Body of pancreas (tissue), 4 donors: ENCODE measurements at regions not wholly inside any gene's neighbourhood (a gene's known extent, or its start where the extent isn't known, plus 50 kb on each side); places are given as distances from the start of the nearest gene placed in this dataset.

Experiments
- POLR2A ChIP-seq, 3 donors: fragments of 450-650 bp; IDR thresholded peaks; one replicate each; pipeline ENCODE4 v1.6.1; 2016; ENCODE audit warnings: antibody characterized with exemption in 3 of 3, mild to moderate bottlenecking in 2 of 3
- TF ChIP-seq, protein P1 (sequence below), 7 experiments: fragments of 450-650 bp in 4 of 7; fragments of 200-600 bp in 3 of 7; sonication (generic) in 3 of 7; IDR thresholded peaks; one replicate each; pipeline ENCODE4 v1.5.1; 2016 to 2019; ENCODE audit warnings: antibody characterized with exemption in 7 of 7

DNA sequence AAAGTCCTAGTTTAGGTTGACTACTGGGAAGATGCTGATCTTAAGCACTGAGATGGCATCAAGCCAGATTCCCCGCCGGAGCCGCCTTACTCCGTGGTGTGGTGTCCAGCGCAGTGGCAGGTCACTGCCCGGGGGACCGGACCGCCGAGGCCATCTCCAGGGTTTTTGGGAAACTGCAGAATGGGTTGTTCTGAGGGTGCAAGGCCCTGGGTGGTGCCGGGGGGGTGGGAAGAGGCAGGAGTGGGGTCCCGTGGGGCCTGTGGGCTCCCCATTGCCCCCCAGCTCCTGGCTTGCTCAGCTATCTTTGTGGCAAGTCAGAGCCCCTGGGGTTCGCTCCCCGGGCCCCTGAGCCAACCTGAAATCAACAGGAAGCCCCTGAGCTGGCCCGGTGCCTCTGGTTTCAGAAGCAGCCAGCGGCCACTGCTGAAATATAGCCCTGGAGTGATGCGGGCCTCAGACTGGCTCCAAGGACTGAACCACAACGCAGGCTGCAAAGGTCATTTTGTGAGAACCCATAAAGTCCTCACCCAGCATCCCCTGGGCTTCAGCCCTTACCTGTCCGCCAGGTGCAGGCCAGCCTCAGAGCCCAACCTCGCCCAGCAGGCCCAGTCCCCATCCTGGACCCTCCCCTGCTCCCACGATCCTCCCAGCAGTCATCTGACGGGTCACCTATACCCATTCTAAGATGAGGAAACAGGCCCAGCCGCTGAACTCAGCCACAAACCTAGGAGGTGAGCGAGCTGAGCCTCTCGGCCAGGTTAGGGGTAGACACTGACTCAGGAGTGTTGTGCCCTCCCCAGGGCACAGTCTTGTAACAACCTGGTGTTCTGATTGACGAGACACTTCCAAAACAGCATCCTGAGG is 102.7 kb downstream of the PDGFA start:
- TF ChIP-seq, protein P1, sequence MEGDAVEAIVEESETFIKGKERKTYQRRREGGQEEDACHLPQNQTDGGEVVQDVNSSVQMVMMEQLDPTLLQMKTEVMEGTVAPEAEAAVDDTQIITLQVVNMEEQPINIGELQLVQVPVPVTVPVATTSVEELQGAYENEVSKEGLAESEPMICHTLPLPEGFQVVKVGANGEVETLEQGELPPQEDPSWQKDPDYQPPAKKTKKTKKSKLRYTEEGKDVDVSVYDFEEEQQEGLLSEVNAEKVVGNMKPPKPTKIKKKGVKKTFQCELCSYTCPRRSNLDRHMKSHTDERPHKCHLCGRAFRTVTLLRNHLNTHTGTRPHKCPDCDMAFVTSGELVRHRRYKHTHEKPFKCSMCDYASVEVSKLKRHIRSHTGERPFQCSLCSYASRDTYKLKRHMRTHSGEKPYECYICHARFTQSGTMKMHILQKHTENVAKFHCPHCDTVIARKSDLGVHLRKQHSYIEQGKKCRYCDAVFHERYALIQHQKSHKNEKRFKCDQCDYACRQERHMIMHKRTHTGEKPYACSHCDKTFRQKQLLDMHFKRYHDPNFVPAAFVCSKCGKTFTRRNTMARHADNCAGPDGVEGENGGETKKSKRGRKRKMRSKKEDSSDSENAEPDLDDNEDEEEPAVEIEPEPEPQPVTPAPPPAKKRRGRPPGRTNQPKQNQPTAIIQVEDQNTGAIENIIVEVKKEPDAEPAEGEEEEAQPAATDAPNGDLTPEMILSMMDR (IDR thresholded peaks at IDR 0.05) = no peak
- TF ChIP-seq POLR2A (IDR thresholded peaks at IDR 0.05) = no peak
